GM12865 (cell line): ENCODE measurements at regions not wholly inside any gene's neighbourhood (a gene's known extent, or its start where the extent isn't known, plus 50 kb on each side); places are given as distances from the start of the nearest gene placed in this dataset.

Source experiments
- DNase-seq: peaks from one replicate; pipeline ENCODE4 v3.0.0; 2010; ENCODE audit warnings: low read depth
- H3K4me3 ChIP-seq: 2 replicates; pipeline ENCODE4 v1.5.1; 2011; ENCODE audit warnings: mild to moderate bottlenecking, low read depth, low read length, control low read depth
- CTCF ChIP-seq: IDR thresholded peaks from 2 replicates; pipeline ENCODE4 v1.5.1; 2011; ENCODE audit warnings: low read length, control low read depth, low read depth, inconsistent platforms; ENCODE audit not compliant: insufficient read depth; ENCODE audit errors: missing control alignments

GRCh38 chrX:39019056-39019455, 217.8 kb downstream of the MID1IP1 start:
- H3K4me3 ChIP-seq: no peak overlapping the region
- no peak for TF ChIP-seq CTCF
- no peak for DNase-seq

- DNase-seq: no peak
- H3K4me3 ChIP-seq: no peak overlapping the region
- no peak for TF ChIP-seq CTCF
These were observed 218.9 kb downstream of the MID1IP1 start for GRCh38 chrX:39020051-39020669.

- DNase-seq: no peak
- TF ChIP-seq CTCF: no peak
- H3K4me3 ChIP-seq: no peak overlapping the region
These were observed 220.8 kb downstream of the MID1IP1 start for GRCh38 chrX:39022106-39022505.

GRCh38 chrX:39029221-39029620, 228.0 kb downstream of the MID1IP1 start:
- no peak for DNase-seq
- TF ChIP-seq CTCF: no peak
- no peak overlapping the region for H3K4me3 ChIP-seq

- TF ChIP-seq CTCF: no peak
- DNase-seq: no peak
- H3K4me3 ChIP-seq: no peak overlapping the region
These were observed 229.4 kb downstream of the MID1IP1 start for GRCh38 chrX:39030636-39031035.

- H3K4me3 ChIP-seq: no peak overlapping the region
- no peak for TF ChIP-seq CTCF
- no peak for DNase-seq
These were observed 238.6 kb downstream of the MID1IP1 start for GRCh38 chrX:39039890-39040289.
